AG09309 (cell line): ENCODE measurements at regions not wholly inside any gene's neighbourhood (a gene's known extent, or its start where the extent isn't known, plus 50 kb on each side); places are given as distances from the start of the nearest gene placed in this dataset.

Source experiments
- DNase-seq: peaks from one replicate; pipeline ENCODE4 v3.0.0-alpha.2; 2010; ENCODE audit warnings: low read depth
- H3K4me3 ChIP-seq: 2 replicates; pipeline ENCODE4 v1.5.1; 2011; ENCODE audit warnings: mild to moderate bottlenecking, low read depth, low read length, moderate library complexity; ENCODE audit not compliant: control insufficient read depth
- CTCF ChIP-seq: IDR thresholded peaks from 2 replicates; pipeline ENCODE4 v1.5.1; 2011; ENCODE audit warnings: mild to moderate bottlenecking, low read depth, low read length, inconsistent platforms; ENCODE audit not compliant: insufficient read depth, control insufficient read depth; ENCODE audit errors: missing control alignments

- no peak for TF ChIP-seq CTCF
- DNase-seq, result no peak
- H3K4me3 ChIP-seq, result no peak overlapping the region
These were observed 200.6 kb downstream of the CHIC2 start for GRCh38 chr4:53863736-53864365.

DNA sequence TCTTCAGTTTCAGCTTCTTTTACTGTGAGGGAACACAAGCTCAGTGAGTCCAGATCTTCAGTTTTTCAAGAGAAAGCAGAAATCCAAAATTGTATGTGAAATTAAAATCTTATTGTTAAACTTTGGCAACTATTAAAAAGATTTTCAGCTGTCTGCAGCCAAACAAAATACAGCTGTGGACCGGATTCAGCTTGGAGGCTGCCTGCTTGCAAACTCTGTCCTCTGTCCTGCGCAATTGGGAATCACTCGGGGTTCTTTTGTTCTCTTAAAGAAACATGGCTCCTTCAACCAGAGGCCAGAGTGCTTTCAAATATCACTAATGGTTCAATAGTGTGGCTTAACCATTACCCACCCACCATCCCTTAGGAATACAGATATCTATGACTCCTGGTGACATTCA, 201.2 kb downstream of the CHIC2 start:
- TF ChIP-seq CTCF, result no peak
- H3K4me3 ChIP-seq, result no peak overlapping the region
- no peak for DNase-seq

- H3K4me3 ChIP-seq, result no peak overlapping the region
- peak; percentile 90 for DNase-seq
These were observed 202.4 kb downstream of the CHIC2 start for GRCh38 chr4:53861856-53862610.

DNA sequence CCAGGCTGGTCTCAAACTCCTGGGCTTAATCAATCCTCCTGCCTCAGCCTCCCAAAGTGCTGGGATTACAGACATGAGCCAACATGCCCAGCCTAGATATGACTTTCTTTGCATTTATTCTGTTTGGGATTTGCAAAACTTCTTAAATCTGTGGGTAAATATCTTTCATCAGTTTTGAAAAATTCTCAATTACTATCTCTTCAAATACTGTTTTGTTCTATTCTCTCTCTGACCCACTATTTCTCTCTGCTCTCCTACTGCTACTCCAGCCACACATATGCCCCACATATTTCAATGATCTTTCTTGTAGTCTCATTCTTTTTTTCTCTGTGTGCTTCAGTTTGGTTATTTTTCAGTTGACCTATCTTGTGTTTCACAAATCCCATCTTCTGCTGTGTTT, 205.1 kb downstream of the CHIC2 start:
- no peak for TF ChIP-seq CTCF
- DNase-seq, result no peak
- no peak overlapping the region for H3K4me3 ChIP-seq

More at GRCh38 chr4:53861856-53862610, 202.4 kb downstream of the CHIC2 start:
- no peak for TF ChIP-seq CTCF

- no peak for DNase-seq
- TF ChIP-seq CTCF, result no peak
- H3K4me3 ChIP-seq, result no peak overlapping the region
These were observed 205.7 kb downstream of the CHIC2 start for GRCh38 chr4:53858744-53859143.

GRCh38 chr4:53855581-53856250, 208.7 kb downstream of the CHIC2 start:
- H3K4me3 ChIP-seq, result no peak overlapping the region
- no peak for TF ChIP-seq CTCF
- DNase-seq, result peak; percentile 90
